CD4-positive, CD25-positive, alpha-beta regulatory T cell (primary cell): ENCODE measurements at regions not wholly inside any gene's neighbourhood (a gene's known extent, or its start where the extent isn't known, plus 50 kb on each side); places are given as distances from the start of the nearest gene placed in this dataset.

Source experiments
- ATAC-seq, 2 donors: fragments of 150-1000 bp; cut with Tn5 transposase; one replicate each; pipeline ENCODE4 v1.10.0; 2021; ENCODE audit warnings: low read depth in 2 of 2, moderate number of reproducible peaks in 2 of 2, moderate library complexity in 1 of 2
- DNase-seq, 3 donors: peaks; one replicate each; pipeline versions ENCODE4 v3.0.0 to v3.0.0-alpha.2; 2012 to 2022; ENCODE audit warnings: mixed read lengths in 1 of 3
- H3K27ac ChIP-seq: one replicate; pipeline ENCODE4 v1.7.0; 2013; ENCODE audit warnings: mild to moderate bottlenecking, low read length; ENCODE audit not compliant: insufficient read depth, poor library complexity, severe bottlenecking
- H3K27me3 ChIP-seq: one replicate; pipeline ENCODE4 v1.7.0; 2013; ENCODE audit warnings: low read length; ENCODE audit not compliant: control insufficient read depth, insufficient read depth
- H3K36me3 ChIP-seq: one replicate; pipeline ENCODE4 v1.7.0; 2013; ENCODE audit warnings: mild to moderate bottlenecking, low read length, moderate library complexity; ENCODE audit not compliant: control insufficient read depth, insufficient read depth
- H3K4me1 ChIP-seq: 2 replicates; pipeline ENCODE4 v1.7.0; 2013; ENCODE audit warnings: mild to moderate bottlenecking, low read length; ENCODE audit not compliant: insufficient read depth, control insufficient read depth, poor library complexity, severe bottlenecking
- H3K4me3 ChIP-seq: one replicate; pipeline ENCODE4 v1.7.0; 2013; ENCODE audit warnings: low read depth, mild to moderate bottlenecking, low read length, moderate library complexity
- H3K9me3 ChIP-seq, 2 experiments: 1 replicate in 1 of 2; 2 replicates in 1 of 2; pipeline ENCODE4 v1.7.0; 2013; ENCODE audit warnings: low read length in 2 of 2, mild to moderate bottlenecking in 1 of 2, moderate library complexity in 1 of 2; ENCODE audit not compliant: control insufficient read depth in 2 of 2
- H3K27ac Mint-ChIP-seq, 3 donors: one replicate each; pipeline ENCODE4 v1.8.0; 2020 to 2022; ENCODE audit warnings: mild to moderate bottlenecking in 3 of 3, mixed read lengths in 3 of 3, moderate library complexity in 2 of 3
- H3K27me3 Mint-ChIP-seq: one replicate; pipeline ENCODE4 v1.8.0; 2022; ENCODE audit warnings: mild to moderate bottlenecking, mixed read lengths
- H3K36me3 Mint-ChIP-seq: one replicate; pipeline ENCODE4 v1.8.0; 2020; ENCODE audit warnings: mixed read lengths
- H3K4me1 Mint-ChIP-seq, 4 donors: one replicate each; pipeline ENCODE4 v1.8.0; 2020 to 2022; ENCODE audit warnings: mixed read lengths in 4 of 4, mild to moderate bottlenecking in 1 of 4
- H3K4me3 Mint-ChIP-seq, 4 donors: one replicate each; pipeline ENCODE4 v1.8.0; 2020 to 2022; ENCODE audit warnings: mild to moderate bottlenecking in 4 of 4, mixed read lengths in 4 of 4, moderate library complexity in 3 of 4
- H3K9me3 Mint-ChIP-seq, 7 donors: one replicate each; pipeline ENCODE4 v1.8.0; 2020 to 2022; ENCODE audit warnings: mixed read lengths in 7 of 7, mild to moderate bottlenecking in 3 of 7, moderate library complexity in 2 of 7

- ATAC-seq: no peak
- DNase-seq: no peak
- no peaks in the 10 kb centered on the region for H3K4me1 ChIP-seq
These were observed 103.1 kb upstream of the PPM1H start for GRCh38 chr12:63037746-63038712.

GRCh38 chr12:63036974-63037335 lies 102.0 kb upstream of the PPM1H start:
- H3K9me3 ChIP-seq: no peaks in the 10 kb centered on the region
- no peaks in the 10 kb centered on the region for H3K36me3 ChIP-seq
- DNase-seq (no peak), ATAC-seq (no peak)
- H3K4me3 Mint-ChIP-seq: no peak overlapping the region
- no peaks in the 10 kb centered on the region for H3K4me1 ChIP-seq
- H3K9me3 Mint-ChIP-seq: peaks cover 0 to 3% (median 0%) of the 10 kb centered on the region in 7 donors
- H3K4me1 Mint-ChIP-seq: no peaks in the 10 kb centered on the region
- H3K36me3 Mint-ChIP-seq: no peaks in the 10 kb centered on the region
- no peaks in the 10 kb centered on the region for H3K27me3 Mint-ChIP-seq
- H3K27ac ChIP-seq: no peak overlapping the region
- H3K27me3 ChIP-seq: no peaks in the 10 kb centered on the region
- H3K4me3 ChIP-seq: no peak overlapping the region
- no peak overlapping the region for H3K27ac Mint-ChIP-seq

More at GRCh38 chr12:63037746-63038712, 103.1 kb upstream of the PPM1H start:
- no peaks in the 10 kb centered on the region for H3K36me3 Mint-ChIP-seq
- no peaks in the 10 kb centered on the region for H3K27me3 Mint-ChIP-seq
- H3K9me3 Mint-ChIP-seq: peaks cover 0 to 2% (median 0%) of the 10 kb centered on the region in 7 donors
- H3K9me3 ChIP-seq: no peaks in the 10 kb centered on the region
- no peaks in the 10 kb centered on the region for H3K27me3 ChIP-seq
- no peak overlapping the region for H3K4me3 Mint-ChIP-seq
- no peak overlapping the region for H3K4me3 ChIP-seq
- no peaks in the 10 kb centered on the region for H3K36me3 ChIP-seq
- no peaks in the 10 kb centered on the region for H3K4me1 Mint-ChIP-seq
- no peak overlapping the region for H3K27ac Mint-ChIP-seq
- H3K27ac ChIP-seq: no peak overlapping the region

- no peak for ATAC-seq
- H3K4me3 Mint-ChIP-seq: no peak overlapping the region
- no peaks in the 10 kb centered on the region for H3K36me3 ChIP-seq
- no peaks in the 10 kb centered on the region for H3K4me1 ChIP-seq
- no peak for DNase-seq
- H3K27ac ChIP-seq: no peak overlapping the region
- no peaks in the 10 kb centered on the region for H3K4me1 Mint-ChIP-seq
- peaks cover 0 to 5% (median 1%) of the 10 kb centered on the region in 7 donors for H3K9me3 Mint-ChIP-seq
- no peaks in the 10 kb centered on the region for H3K36me3 Mint-ChIP-seq
- H3K9me3 ChIP-seq: no peaks in the 10 kb centered on the region
- H3K27ac Mint-ChIP-seq: no peak overlapping the region
- H3K27me3 ChIP-seq: no peaks in the 10 kb centered on the region
- H3K4me3 ChIP-seq: no peak overlapping the region
- no peaks in the 10 kb centered on the region for H3K27me3 Mint-ChIP-seq
These were observed 101.4 kb upstream of the PPM1H start for GRCh38 chr12:63036216-63036973.

GRCh38 chr12:63034601-63035000 lies 99.7 kb upstream of the PPM1H start:
- DNase-seq: no peak
- Mint-ChIP-seq H3K27ac (no peak overlapping the region), H3K4me3 (no peak overlapping the region), H3K9me3 (peaks cover 0 to 2% (median 1%) of the 10 kb centered on the region in 7 donors), H3K4me1 (no peaks in the 10 kb centered on the region), H3K36me3 (no peaks in the 10 kb centered on the region), H3K27me3 (no peaks in the 10 kb centered on the region)
- Histone ChIP-seq H3K9me3 (no peaks in the 10 kb centered on the region), H3K27ac (no peak overlapping the region), H3K36me3 (no peaks in the 10 kb centered on the region), H3K4me3 (no peak overlapping the region), H3K4me1 (no peaks in the 10 kb centered on the region), H3K27me3 (no peaks in the 10 kb centered on the region)
- ATAC-seq: no peak

GRCh38 chr12:63029676-63030075 lies 94.7 kb upstream of the PPM1H start:
- DNase-seq: no peak
- ATAC-seq: no peak
- no peaks in the 10 kb centered on the region for H3K36me3 ChIP-seq
- H3K27ac Mint-ChIP-seq: no peak overlapping the region
- no peak overlapping the region for H3K4me3 ChIP-seq
- H3K4me3 Mint-ChIP-seq: no peak overlapping the region
- no peak overlapping the region for H3K27ac ChIP-seq
- H3K4me1 Mint-ChIP-seq: no peaks in the 10 kb centered on the region
- no peaks in the 10 kb centered on the region for H3K36me3 Mint-ChIP-seq
- H3K9me3 ChIP-seq: no peaks in the 10 kb centered on the region
- no peaks in the 10 kb centered on the region for H3K27me3 ChIP-seq
- H3K27me3 Mint-ChIP-seq: peaks cover 4% of the 10 kb centered on the region
- peaks cover 0 to 4% (median 1%) of the 10 kb centered on the region in 7 donors for H3K9me3 Mint-ChIP-seq
- H3K4me1 ChIP-seq: no peaks in the 10 kb centered on the region

GRCh38 chr12:63028951-63029350 lies 94.0 kb upstream of the PPM1H start:
- Mint-ChIP-seq H3K27me3 (peaks cover 11% of the 10 kb centered on the region), H3K36me3 (no peaks in the 10 kb centered on the region), H3K4me1 (no peaks in the 10 kb centered on the region), H3K4me3 (no peak overlapping the region), H3K9me3 (peaks cover 0 to 4% (median 1%) of the 10 kb centered on the region in 7 donors), H3K27ac (no peak overlapping the region)
- no peaks in the 10 kb centered on the region for H3K9me3 ChIP-seq
- no peak overlapping the region for H3K4me3 ChIP-seq
- DNase-seq (no peak), ATAC-seq (no peak)
- no peak overlapping the region for H3K27ac ChIP-seq
- no peaks in the 10 kb centered on the region for H3K36me3 ChIP-seq
- H3K4me1 ChIP-seq: no peaks in the 10 kb centered on the region
- H3K27me3 ChIP-seq: no peaks in the 10 kb centered on the region

GRCh38 chr12:63025116-63025515 lies 90.2 kb upstream of the PPM1H start:
- peaks cover 0 to 2% (median 0%) of the 10 kb centered on the region in 7 donors for H3K9me3 Mint-ChIP-seq
- Histone ChIP-seq H3K36me3 (no peaks in the 10 kb centered on the region), H3K27me3 (no peaks in the 10 kb centered on the region), H3K27ac (no peak overlapping the region), H3K9me3 (no peaks in the 10 kb centered on the region), H3K4me1 (no peaks in the 10 kb centered on the region), H3K4me3 (no peak overlapping the region)
- ATAC-seq: no peak
- DNase-seq: no peak
- H3K4me3 Mint-ChIP-seq: no peak overlapping the region
- no peak overlapping the region for H3K27ac Mint-ChIP-seq
- no peaks in the 10 kb centered on the region for H3K4me1 Mint-ChIP-seq
- no peaks in the 10 kb centered on the region for H3K36me3 Mint-ChIP-seq
- peaks cover 11% of the 10 kb centered on the region for H3K27me3 Mint-ChIP-seq
